PC-9 (cell line): ENCODE measurements at regions not wholly inside any gene's neighbourhood (a gene's known extent, or its start where the extent isn't known, plus 50 kb on each side); places are given as distances from the start of the nearest gene placed in this dataset.

ENCODE experiments used
- BruUV-seq: library from RNA; stranded (reverse); fragments of 400-500 nt; replicated peaks from 2 replicates; lab custom pipeline; 2021; lab: Mats Ljungman, UMichigan
- CTCF ChIA-PET: fragments of 300-600 bp; sonication (Branson Sonifier 250); formaldehyde crosslinking; loops from one replicate; lab custom pipeline; 2022; ENCODE audit warnings: antibody characterized with exemption; lab: Charles Lee
- POLR2A ChIA-PET: fragments of 300-600 bp; sonication (Branson Sonifier 250); formaldehyde crosslinking; loops from one replicate; lab custom pipeline; 2022; ENCODE audit warnings: antibody characterized with exemption; ENCODE audit not compliant: unreplicated experiment; lab: Charles Lee
- DNase-seq, 2 experiments: peaks; one replicate each; pipeline versions ENCODE4 v3.0.0 to v3.0.0-alpha.2; 2015 to 2022; ENCODE audit warnings: mixed read lengths in 1 of 2
- H2AFZ ChIP-seq: fragments of 200-600 bp; sonication (generic); 2 replicates; pipeline ENCODE4 v1.8.1; 2017; ENCODE audit warnings: antibody characterized with exemption
- H3F3A ChIP-seq: fragments of 200-600 bp; sonication (generic); 2 replicates; pipeline ENCODE4 v1.8.1; 2017; ENCODE audit warnings: antibody characterized with exemption, mild to moderate bottlenecking, low read depth; ENCODE audit not compliant: insufficient read depth
- H3K27ac ChIP-seq: fragments of 200-600 bp; sonication (generic); 2 replicates; pipeline ENCODE4 v1.6.1; 2016; ENCODE audit warnings: mixed run types
- H3K27me3 ChIP-seq: fragments of 200-600 bp; sonication (generic); 2 replicates; pipeline ENCODE4 v1.6.1; 2016; ENCODE audit warnings: low read depth, mixed run types; ENCODE audit not compliant: insufficient read depth
- H3K36me3 ChIP-seq: fragments of 200-600 bp; sonication (generic); 2 replicates; pipeline ENCODE4 v1.6.1; 2016; ENCODE audit warnings: low read depth, mixed run types
- H3K4me1 ChIP-seq: fragments of 200-600 bp; sonication (generic); replicated peaks from 2 replicates; pipeline ENCODE4 v1.6.1; 2016; ENCODE audit warnings: mixed run types; ENCODE audit not compliant: insufficient read depth
- H3K4me2 ChIP-seq: fragments of 200-600 bp; sonication (generic); 2 replicates; pipeline ENCODE4 v1.6.1; 2017; ENCODE audit warnings: mixed run types
- H3K4me3 ChIP-seq: fragments of 200-600 bp; sonication (generic); 2 replicates; pipeline ENCODE4 v1.6.1; 2016; ENCODE audit warnings: mixed run types
- H3K79me2 ChIP-seq: fragments of 200-600 bp; sonication (generic); 2 replicates; pipeline ENCODE4 v1.6.1; 2017; ENCODE audit warnings: low read depth, mixed run types
- H3K9me2 ChIP-seq: fragments of 200-600 bp; sonication (generic); 2 replicates; pipeline ENCODE4 v1.8.1; 2017; ENCODE audit warnings: mild to moderate bottlenecking; ENCODE audit not compliant: insufficient read depth
- H3K9me3 ChIP-seq: fragments of 200-600 bp; sonication (generic); 2 replicates; pipeline ENCODE4 v1.8.1; 2016; ENCODE audit warnings: low read depth; ENCODE audit not compliant: insufficient read depth
- H4K20me1 ChIP-seq: fragments of 200-600 bp; sonication (generic); 2 replicates; pipeline ENCODE4 v1.8.1; 2017; ENCODE audit not compliant: insufficient read depth
- EZH2 ChIP-seq: fragments of 200-600 bp; sonication (generic); IDR thresholded peaks from 2 replicates; pipeline ENCODE4 v1.8.0; 2017; ENCODE audit warnings: antibody characterized with exemption, low read depth
- intact Hi-C: fragments of 100-400 bp; cut with micrococcal nuclease; formaldehyde crosslinking; loops from one replicate; pipeline ENCODE4 v1.10.0; 2022; ENCODE audit not compliant: unreplicated experiment
- TF ChIP-seq, protein P1 (sequence below): fragments of 200-600 bp; sonication (generic); conservative IDR thresholded peaks from 2 replicates; pipeline ENCODE4 v1.6.1; 2017; ENCODE audit warnings: mixed run types, antibody characterized with exemption, mild to moderate bottlenecking, moderate library complexity

DNA sequence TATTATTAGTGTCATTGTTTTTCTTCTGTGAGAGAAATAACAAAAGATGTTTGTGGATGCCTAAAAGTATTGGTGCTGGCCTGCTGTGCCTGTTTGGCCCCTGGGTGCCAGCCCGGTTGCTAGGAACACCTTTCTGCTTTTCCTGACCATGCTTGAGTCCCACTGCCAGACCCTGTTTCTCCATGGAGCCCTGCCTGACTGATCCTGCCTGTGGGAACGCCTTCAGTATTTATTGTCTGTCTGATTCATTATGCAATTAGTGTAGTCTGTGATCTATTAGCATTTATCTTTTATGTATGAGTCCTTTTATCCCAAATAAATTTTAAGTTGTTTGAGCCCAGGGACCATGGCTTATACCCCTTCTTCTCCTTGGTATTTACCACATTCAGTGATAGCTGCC is 98.6 kb upstream of the MPPED2 start:
- H3K27me3 ChIP-seq, result no peaks in the 10 kb centered on the region
- CTCF ChIA-PET, result no interaction called here
- no TSS peak for BruUV-seq
- no peak for DNase-seq
- no peaks in the 10 kb centered on the region for H4K20me1 ChIP-seq
- no peaks in the 10 kb centered on the region for H3K9me2 ChIP-seq
- H3K79me2 ChIP-seq, result no peaks in the 10 kb centered on the region
- no peaks in the 10 kb centered on the region for H3K9me3 ChIP-seq
- no peak overlapping the region for H3K27ac ChIP-seq
- H3K4me3 ChIP-seq, result no peak overlapping the region
- POLR2A ChIA-PET, result no interaction called here
- no peaks in the 10 kb centered on the region for H3F3A ChIP-seq
- intact Hi-C loops, result no loop called here
- no peak overlapping the region for H3K4me2 ChIP-seq
- H3K4me1 ChIP-seq, result no peaks in the 10 kb centered on the region
- H2AFZ ChIP-seq, result no peak overlapping the region
- no peak for TF ChIP-seq EZH2
- TF ChIP-seq, protein P1, sequence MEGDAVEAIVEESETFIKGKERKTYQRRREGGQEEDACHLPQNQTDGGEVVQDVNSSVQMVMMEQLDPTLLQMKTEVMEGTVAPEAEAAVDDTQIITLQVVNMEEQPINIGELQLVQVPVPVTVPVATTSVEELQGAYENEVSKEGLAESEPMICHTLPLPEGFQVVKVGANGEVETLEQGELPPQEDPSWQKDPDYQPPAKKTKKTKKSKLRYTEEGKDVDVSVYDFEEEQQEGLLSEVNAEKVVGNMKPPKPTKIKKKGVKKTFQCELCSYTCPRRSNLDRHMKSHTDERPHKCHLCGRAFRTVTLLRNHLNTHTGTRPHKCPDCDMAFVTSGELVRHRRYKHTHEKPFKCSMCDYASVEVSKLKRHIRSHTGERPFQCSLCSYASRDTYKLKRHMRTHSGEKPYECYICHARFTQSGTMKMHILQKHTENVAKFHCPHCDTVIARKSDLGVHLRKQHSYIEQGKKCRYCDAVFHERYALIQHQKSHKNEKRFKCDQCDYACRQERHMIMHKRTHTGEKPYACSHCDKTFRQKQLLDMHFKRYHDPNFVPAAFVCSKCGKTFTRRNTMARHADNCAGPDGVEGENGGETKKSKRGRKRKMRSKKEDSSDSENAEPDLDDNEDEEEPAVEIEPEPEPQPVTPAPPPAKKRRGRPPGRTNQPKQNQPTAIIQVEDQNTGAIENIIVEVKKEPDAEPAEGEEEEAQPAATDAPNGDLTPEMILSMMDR, result no peak
- no peaks in the 10 kb centered on the region for H3K36me3 ChIP-seq

DNA sequence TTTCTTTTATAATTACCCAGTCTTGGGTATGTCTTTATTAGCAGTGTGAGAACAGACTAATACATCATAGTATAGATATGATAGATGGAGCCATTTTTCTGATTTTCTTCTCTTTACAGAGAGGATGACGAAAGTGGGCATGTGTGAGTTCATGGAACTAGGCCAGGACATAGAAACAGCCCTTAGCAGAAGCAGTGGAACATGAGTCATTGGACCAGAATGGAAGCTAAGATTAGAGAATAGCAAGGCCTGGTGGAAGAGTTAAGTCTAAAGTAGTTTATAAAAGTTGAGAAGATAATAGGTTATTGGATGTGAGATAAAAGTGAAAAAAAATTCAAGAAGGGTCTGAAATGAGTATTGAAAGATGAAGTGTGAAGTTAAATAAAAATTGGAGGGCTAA is 97.0 kb upstream of the MPPED2 start:
- H3K4me1 ChIP-seq, result no peaks in the 10 kb centered on the region
- no peaks in the 10 kb centered on the region for H3F3A ChIP-seq
- no peak overlapping the region for H3K4me3 ChIP-seq
- no peak overlapping the region for H3K27ac ChIP-seq
- TF ChIP-seq, protein P1, result no peak
- no peak for TF ChIP-seq EZH2
- intact Hi-C loops, result no loop called here
- BruUV-seq, result no TSS peak
- no peaks in the 10 kb centered on the region for H3K9me3 ChIP-seq
- no peaks in the 10 kb centered on the region for H3K79me2 ChIP-seq
- H3K4me2 ChIP-seq, result no peak overlapping the region
- POLR2A ChIA-PET, result no interaction called here
- CTCF ChIA-PET, result no interaction called here
- H2AFZ ChIP-seq, result no peak overlapping the region
- no peaks in the 10 kb centered on the region for H3K36me3 ChIP-seq
- H4K20me1 ChIP-seq, result no peaks in the 10 kb centered on the region
- no peaks in the 10 kb centered on the region for H3K27me3 ChIP-seq
- no peaks in the 10 kb centered on the region for H3K9me2 ChIP-seq
- no peak for DNase-seq

DNA sequence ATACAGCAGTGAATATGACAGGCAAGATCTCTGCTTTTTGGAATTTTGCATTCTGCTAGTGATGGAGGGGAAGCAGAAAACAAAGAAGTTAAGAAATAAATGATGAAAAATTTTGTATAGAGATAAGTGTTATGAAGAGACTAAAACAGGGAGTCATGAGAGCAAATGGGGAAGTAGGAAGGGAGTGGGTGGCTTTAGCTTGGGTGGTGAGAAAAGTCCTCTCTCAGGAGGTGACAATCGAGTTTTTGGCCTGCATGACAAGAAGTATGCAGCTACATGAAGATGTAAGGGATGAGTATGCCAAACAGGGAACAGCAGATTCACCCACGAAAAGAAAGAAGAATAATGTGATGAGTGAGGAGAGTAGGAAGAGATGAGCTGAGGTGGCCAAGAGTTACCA is 80.7 kb upstream of the MPPED2 start:
- TF ChIP-seq, protein P1, result no peak
- Histone ChIP-seq H3K27ac (no peak overlapping the region), H3K4me1 (no peaks in the 10 kb centered on the region), H2AFZ (no peak overlapping the region), H3K4me2 (no peak overlapping the region), H4K20me1 (no peaks in the 10 kb centered on the region), H3K9me3 (no peaks in the 10 kb centered on the region), H3F3A (no peaks in the 10 kb centered on the region), H3K9me2 (no peaks in the 10 kb centered on the region), H3K36me3 (no peaks in the 10 kb centered on the region), H3K4me3 (no peak overlapping the region), H3K27me3 (no peaks in the 10 kb centered on the region), H3K79me2 (no peaks in the 10 kb centered on the region)
- no peak for DNase-seq
- intact Hi-C loops, result no loop called here
- ChIA-PET CTCF (no interaction called here), POLR2A (interaction anchor here (0.6 kb wide), 1 partner anchor 208 kb away, joined by 4 read pairs; no protein-coding TSS in a partner anchor)
- no TSS peak for BruUV-seq
